Calu3 (cell line): ENCODE measurements at regions not wholly inside any gene's neighbourhood (a gene's known extent, or its start where the extent isn't known, plus 50 kb on each side); places are given as distances from the start of the nearest gene placed in this dataset.

ENCODE experiments used
- BruUV-seq: library from RNA; stranded (reverse); fragments of 400-500 nt; replicated peaks from 2 replicates; lab custom pipeline; 2021; lab: Mats Ljungman, UMichigan
- CTCF ChIA-PET: fragments of 300-600 bp; sonication (Branson Sonifier 250); formaldehyde crosslinking; loops from one replicate; lab custom pipeline; 2022; ENCODE audit warnings: antibody characterized with exemption; lab: Charles Lee
- DNase-seq: peaks from one replicate; pipeline ENCODE4 v3.0.0; 2022
- H3K27ac Mint-ChIP-seq: one replicate; pipeline ENCODE4 v1.8.0; 2022; ENCODE audit warnings: mixed read lengths; ENCODE audit not compliant: unreplicated experiment
- H3K27me3 Mint-ChIP-seq: one replicate; pipeline ENCODE4 v1.8.0; 2022; ENCODE audit warnings: mixed read lengths; ENCODE audit not compliant: unreplicated experiment
- H3K36me3 Mint-ChIP-seq: one replicate; pipeline ENCODE4 v1.8.0; 2022; ENCODE audit warnings: mild to moderate bottlenecking, moderate library complexity, mixed read lengths; ENCODE audit not compliant: insufficient read depth, unreplicated experiment
- H3K4me1 Mint-ChIP-seq: one replicate; pipeline ENCODE4 v1.8.0; 2022; ENCODE audit warnings: mild to moderate bottlenecking, low read depth, mixed read lengths; ENCODE audit not compliant: unreplicated experiment
- H3K4me3 Mint-ChIP-seq: one replicate; pipeline ENCODE4 v1.8.0; 2022; ENCODE audit warnings: mild to moderate bottlenecking, low read depth, moderate library complexity, mixed read lengths; ENCODE audit not compliant: unreplicated experiment
- H3K9me3 Mint-ChIP-seq: one replicate; pipeline ENCODE4 v1.8.0; 2022; ENCODE audit warnings: low read depth, mixed read lengths; ENCODE audit not compliant: unreplicated experiment
- intact Hi-C: fragments of 100-400 bp; cut with micrococcal nuclease; formaldehyde crosslinking; loops from one replicate; pipeline ENCODE4 v1.10.0; 2022; ENCODE audit not compliant: unreplicated experiment
- TF ChIP-seq, protein P1 (sequence below): fragments of 200-600 bp; IDR thresholded peaks from one replicate; pipeline ENCODE4 v1.8.0; 2022; ENCODE audit warnings: antibody characterized with exemption; ENCODE audit not compliant: unreplicated experiment

DNA sequence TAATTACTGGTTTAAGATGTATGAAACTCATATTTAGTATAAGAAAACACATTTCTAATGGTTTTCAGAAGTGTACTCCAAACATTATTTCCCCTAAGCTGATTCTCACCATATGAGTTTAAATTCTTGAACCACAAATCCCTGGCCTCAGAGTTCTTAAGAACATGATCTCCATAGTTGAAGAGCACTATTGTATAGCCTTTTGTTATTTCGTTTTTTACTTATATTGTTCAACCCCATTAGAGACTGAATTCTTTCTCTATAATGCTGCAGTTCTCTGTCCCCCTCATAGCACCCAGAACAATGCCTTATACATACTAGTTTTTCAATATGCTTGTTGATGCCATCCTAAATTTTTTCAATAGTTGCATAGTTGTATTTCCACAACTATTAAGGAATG lies 85.5 kb upstream of the TMEM17 start:
- CTCF ChIA-PET, result no interaction called here
- Mint-ChIP-seq H3K27ac (no peak overlapping the region), H3K4me3 (no peak overlapping the region), H3K27me3 (no peaks in the 10 kb centered on the region), H3K36me3 (no peaks in the 10 kb centered on the region), H3K9me3 (no peaks in the 10 kb centered on the region), H3K4me1 (no peaks in the 10 kb centered on the region)
- intact Hi-C loops, result no loop called here
- no peak for DNase-seq
- TF ChIP-seq, protein P1, sequence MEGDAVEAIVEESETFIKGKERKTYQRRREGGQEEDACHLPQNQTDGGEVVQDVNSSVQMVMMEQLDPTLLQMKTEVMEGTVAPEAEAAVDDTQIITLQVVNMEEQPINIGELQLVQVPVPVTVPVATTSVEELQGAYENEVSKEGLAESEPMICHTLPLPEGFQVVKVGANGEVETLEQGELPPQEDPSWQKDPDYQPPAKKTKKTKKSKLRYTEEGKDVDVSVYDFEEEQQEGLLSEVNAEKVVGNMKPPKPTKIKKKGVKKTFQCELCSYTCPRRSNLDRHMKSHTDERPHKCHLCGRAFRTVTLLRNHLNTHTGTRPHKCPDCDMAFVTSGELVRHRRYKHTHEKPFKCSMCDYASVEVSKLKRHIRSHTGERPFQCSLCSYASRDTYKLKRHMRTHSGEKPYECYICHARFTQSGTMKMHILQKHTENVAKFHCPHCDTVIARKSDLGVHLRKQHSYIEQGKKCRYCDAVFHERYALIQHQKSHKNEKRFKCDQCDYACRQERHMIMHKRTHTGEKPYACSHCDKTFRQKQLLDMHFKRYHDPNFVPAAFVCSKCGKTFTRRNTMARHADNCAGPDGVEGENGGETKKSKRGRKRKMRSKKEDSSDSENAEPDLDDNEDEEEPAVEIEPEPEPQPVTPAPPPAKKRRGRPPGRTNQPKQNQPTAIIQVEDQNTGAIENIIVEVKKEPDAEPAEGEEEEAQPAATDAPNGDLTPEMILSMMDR, result no peak
- BruUV-seq, result no TSS peak

- no peak overlapping the region for H3K4me3 Mint-ChIP-seq
- no peaks in the 10 kb centered on the region for H3K36me3 Mint-ChIP-seq
- intact Hi-C loops, result no loop called here
- TF ChIP-seq, protein P1, result no peak
- peaks cover 4% of the 10 kb centered on the region for H3K9me3 Mint-ChIP-seq
- H3K27ac Mint-ChIP-seq, result no peak overlapping the region
- no peak for DNase-seq
- CTCF ChIA-PET, result no interaction called here
- no TSS peak for BruUV-seq
- H3K4me1 Mint-ChIP-seq, result no peaks in the 10 kb centered on the region
- no peaks in the 10 kb centered on the region for H3K27me3 Mint-ChIP-seq
Measured at GRCh38 chr2:62589691-62590356, 83.8 kb upstream of the TMEM17 start.

GRCh38 chr2:62587592-62587991 lies 81.6 kb upstream of the TMEM17 start:
- BruUV-seq, result no TSS peak
- intact Hi-C loops, result no loop called here
- Mint-ChIP-seq H3K36me3 (no peaks in the 10 kb centered on the region), H3K4me1 (no peaks in the 10 kb centered on the region), H3K4me3 (no peak overlapping the region), H3K27ac (no peak overlapping the region), H3K27me3 (no peaks in the 10 kb centered on the region), H3K9me3 (peaks cover 8% of the 10 kb centered on the region)
- CTCF ChIA-PET, result no interaction called here
- no peak for DNase-seq
- TF ChIP-seq, protein P1, result no peak

GRCh38 chr2:62586981-62587380 lies 81.0 kb upstream of the TMEM17 start:
- Mint-ChIP-seq H3K9me3 (peaks cover 8% of the 10 kb centered on the region), H3K36me3 (no peaks in the 10 kb centered on the region), H3K4me1 (no peaks in the 10 kb centered on the region), H3K27me3 (no peaks in the 10 kb centered on the region), H3K4me3 (no peak overlapping the region), H3K27ac (no peak overlapping the region)
- CTCF ChIA-PET, result no interaction called here
- intact Hi-C loops, result no loop called here
- DNase-seq, result no peak
- TF ChIP-seq, protein P1, result no peak
- no TSS peak for BruUV-seq
